NCI-H2227 (cell line): ENCODE measurements at regions not wholly inside any gene's neighbourhood (a gene's known extent, or its start where the extent isn't known, plus 50 kb on each side); places are given as distances from the start of the nearest gene placed in this dataset.
"Not testable (repeated sequence)": the region's sequence is repeated elsewhere in the genome, so short reads cannot be mapped to it uniquely, and the experiment has no call there.

Experiments used
- DNase-seq: peaks from one replicate; lab custom pipeline; 2025; ENCODE audit not compliant: unreplicated experiment; lab: John Stamatoyannopoulos, UW

DNA sequence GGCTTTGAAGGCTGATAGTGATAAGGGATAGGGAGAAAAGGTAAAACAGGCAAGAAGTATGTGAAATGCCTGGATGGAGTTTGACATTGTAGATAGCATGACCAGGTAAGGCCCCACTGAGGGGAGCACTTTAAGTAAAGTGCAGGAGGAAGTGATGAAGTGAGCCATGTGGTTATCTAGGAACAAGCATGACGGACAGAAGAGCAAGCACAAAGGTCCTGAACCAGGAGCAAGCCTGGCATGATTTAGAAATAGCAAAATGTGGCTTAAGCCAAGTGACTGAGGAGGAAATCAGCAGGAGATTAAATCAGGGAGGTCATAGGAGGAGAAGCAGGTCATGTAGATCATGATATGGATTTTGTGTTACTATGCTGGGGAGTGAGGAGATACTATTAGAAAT, 129.2 kb downstream of the GLUL start:
- DNase-seq = no peak

DNA sequence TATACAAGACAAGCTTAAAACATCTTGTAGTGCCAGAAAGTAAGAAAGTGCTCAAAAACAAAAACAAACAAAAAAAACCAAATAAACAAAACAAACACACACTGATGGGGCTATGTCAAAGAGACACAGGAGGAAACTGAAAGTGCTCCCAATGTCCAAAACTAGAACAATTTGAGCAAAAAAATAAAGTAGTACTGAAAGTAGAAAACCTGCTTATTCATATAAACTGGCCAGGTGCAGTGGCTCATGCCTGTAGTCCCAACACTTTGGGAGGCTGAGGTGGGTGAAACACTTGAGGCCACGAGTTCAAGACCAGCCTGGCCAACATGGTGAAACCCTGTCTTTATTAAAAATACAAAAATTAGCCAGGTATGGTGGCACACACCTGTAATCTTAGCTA, 129.9 kb downstream of the GLUL start:
- no peak for DNase-seq

DNA sequence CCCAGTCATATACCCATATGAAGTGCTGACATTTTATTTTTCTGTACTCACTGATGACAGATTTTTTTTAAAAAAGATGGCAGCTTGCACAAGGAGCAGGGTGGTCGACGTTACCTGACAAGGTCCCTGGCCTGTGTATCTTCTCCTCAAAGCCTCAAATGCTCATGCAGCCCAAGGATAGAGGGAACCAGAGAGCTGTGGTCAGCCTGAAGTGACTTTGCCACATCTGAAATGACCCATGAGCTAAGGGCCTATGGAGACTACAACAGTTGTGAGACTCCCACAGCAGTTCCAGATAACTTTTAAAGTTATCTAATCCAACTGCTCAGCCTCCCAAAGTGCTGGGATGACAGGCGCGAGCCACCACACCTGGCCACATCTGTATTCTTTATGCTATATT, 131.1 kb downstream of the GLUL start:
- no peak for DNase-seq

DNA sequence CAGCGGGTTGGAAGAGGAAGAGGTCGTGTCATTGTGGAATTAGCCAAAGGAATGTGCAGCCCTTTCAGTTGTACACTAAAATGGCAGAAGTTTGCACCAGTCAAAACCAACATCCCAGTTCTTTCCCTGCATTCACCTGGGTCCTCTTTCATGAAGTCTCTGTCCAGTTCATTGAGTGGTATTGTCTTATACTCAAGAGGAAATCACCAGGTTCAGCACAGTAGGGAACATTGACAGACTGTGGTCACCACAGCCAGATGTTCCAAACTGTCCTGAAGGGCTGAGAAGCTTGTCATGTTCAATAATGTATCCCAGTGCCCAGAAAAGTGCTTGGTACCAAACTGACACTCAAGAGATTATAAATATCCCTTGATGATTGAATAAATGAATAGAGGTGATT, 131.6 kb downstream of the GLUL start:
- no peak for DNase-seq

DNA sequence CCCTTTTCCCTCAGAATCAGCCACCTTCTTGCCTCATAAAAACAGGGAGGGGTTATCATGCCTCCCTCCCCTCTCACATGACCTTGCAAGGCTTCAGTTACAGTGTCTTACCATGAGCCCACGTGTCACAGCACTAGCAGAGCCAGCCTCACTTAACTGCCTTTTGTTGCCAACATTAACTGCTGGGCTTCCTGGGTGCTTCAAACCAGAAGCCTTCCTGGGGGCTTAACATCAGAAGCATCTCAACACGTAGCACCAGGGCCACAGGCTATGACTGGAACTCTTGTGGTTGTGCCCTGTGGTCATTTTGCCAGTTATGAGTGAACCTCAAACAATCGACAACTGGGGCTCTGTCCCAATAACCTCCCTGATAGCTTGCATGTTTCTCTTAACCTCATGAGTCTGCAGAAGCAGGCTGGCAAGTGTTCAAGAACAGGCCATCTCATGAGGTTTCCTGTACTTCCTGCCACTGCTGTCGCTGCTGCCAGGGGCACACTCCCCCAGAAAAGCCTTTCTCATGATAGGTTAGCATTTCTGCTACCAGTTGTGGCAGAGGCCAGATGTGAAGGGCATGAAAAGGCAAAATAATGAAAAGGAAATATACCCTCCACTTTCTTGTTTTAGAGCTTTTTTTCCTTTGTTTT, 132.2 kb downstream of the GLUL start:
- DNase-seq = no peak

DNA sequence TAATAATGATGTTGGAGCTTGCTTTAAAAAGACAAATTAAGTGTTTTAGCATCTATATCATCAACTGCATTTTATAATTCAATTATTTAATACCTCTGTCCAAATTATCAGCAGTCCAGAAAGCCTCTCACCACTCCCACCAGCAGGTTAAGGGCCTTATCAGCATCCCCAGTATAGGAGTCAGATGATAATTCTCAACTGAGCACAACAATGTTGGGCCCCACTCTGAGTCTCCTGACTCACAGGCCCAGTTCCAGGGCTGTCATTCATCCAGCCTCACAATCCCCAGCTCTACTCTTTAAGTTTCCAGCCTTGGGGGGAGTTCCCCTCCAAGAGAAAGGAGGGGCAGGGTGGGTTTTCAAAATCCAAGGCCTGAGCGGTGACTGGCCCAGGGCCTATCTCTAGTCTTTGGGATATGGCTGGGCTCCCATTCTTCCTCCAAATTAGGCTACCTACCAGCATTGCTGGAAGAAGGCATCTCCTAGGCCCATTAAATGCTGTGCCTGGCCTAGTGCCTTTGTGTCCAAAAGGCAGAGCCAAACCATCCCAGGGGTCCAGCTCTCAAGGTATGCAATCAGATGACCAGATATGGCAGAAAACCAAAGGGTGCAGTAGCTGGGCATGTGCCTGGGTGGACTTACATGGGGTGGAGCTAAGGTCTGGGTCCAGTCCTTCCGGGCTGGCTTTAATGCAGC, 134.1 kb downstream of the GLUL start:
- no peak for DNase-seq

DNA sequence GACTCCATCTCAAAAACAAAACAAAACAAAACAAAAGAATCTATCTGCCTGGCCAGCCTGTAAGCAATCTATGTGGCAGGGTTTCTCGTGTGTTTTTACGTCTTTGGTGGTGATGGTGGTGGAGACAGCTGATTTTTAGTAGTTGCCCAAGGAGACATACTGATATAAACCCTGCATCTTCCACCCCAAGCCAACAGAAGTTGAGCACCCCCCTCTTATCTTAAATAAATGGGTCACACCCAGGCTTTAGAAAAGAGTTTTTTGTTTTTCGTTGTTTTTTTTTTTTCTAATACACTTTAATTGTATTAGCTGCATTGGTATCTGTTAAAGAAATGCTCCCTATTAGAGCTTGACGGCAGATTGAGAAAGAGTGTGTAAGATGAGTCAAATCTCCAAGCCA, 134.7 kb downstream of the GLUL start:
- no peak for DNase-seq

DNA sequence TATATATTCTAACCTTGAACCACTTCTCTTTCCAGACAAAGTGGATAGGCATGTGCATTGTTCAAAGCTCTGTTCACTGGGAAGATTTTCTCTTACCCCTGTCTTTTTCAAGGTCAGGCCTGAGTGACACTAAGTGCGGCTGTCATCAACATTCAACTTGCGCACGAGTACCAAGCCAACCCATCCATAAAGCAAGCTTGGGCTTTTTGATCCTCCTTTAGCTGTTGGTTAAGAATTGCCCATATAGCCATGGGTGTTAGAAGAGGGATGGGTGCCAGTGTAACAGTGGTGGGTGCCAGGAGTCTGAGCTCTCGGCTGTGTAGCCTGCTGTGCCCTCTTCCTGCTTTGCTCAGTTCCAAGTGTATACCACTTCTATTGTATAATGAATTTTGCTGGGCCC, 136.1 kb downstream of the GLUL start:
- no peak for DNase-seq

DNA sequence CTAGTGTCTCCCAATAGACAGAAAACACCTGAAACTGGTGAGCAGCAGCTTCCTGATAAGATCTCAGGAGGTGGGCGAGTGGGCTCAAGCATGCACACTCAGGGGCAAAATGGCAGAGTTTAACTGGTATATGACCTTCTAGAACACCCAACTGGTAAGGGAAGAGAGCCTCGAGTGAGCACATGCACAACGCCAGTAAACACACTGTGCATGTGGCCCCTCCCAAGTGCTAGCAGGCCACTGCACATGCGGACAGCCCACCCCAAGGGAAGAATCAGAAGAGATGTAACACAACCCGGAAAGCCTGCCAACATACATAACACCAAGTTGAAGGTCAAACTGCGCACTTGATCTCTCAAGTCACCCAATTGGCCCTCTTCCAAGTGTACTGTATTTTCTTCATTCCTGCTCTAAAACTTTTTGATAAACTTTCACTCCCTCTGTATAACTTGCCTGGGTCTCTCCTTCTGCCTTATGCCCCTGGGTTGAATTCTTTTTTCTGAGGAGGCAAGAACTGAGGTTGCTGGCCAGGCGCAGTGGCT, 138.2 kb downstream of the GLUL start:
- no peak for DNase-seq

DNA sequence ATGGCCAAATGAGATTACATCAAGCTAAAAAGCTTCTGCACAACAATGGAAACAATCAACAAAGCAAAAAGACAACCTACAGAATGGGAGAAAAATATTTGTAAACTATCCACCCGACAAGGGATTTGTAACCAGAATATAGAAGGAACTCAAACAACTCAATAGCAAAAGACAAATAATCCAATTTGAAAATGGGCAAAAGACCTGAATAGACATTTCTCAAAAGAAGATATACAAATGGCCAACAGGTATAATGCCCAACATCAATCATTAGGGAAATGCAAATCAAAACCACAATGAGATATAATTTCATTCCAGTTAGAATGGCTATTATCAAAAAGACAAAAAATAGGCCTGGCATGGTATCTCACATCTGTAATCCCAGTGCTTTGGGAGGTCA, 140.0 kb downstream of the GLUL start:
- DNase-seq = no peak

DNA sequence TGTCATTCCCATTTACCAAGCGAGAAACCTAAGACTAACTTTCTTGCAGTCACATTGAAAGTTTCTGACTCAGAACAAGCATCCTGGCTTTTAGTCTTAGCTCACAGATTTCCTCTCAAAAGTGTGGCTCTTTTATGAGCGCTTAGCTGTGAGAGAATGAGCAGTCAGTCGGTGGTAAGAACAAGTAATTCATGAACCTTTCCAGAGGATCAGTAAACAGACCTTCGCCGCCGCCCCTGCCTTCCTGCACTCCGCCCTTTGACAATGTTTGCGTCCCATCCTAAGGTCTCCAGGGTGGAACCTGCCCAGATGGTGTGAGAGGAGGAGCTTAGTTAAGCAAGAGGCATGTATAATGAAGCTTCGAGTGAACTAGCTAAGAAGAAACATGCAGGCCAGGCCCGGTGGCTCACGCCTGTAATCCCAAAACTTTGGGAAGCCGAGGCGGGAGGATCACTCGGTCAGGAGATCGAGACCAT, 142.4 kb downstream of the GLUL start:
- no peak for DNase-seq

DNA sequence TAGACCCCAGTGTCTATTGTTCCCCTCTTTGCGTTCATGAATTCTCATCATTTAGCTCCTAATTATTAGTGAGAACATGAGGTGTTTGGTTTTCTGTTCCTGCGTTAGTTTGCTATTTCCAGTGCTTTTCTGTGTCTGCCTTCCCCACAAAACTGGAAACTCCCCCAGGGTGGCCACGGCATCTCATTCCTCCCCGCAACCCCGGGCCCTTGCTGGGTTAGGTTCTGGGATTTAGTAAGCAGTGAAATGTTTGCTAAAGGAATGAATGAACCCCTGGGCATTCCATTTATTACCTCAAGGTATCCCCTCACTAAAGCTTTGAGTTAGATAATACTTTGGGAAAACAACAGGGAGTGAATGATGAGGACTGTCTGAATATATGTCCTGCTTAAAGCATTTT, 142.9 kb downstream of the GLUL start:
- no peak for DNase-seq

DNA sequence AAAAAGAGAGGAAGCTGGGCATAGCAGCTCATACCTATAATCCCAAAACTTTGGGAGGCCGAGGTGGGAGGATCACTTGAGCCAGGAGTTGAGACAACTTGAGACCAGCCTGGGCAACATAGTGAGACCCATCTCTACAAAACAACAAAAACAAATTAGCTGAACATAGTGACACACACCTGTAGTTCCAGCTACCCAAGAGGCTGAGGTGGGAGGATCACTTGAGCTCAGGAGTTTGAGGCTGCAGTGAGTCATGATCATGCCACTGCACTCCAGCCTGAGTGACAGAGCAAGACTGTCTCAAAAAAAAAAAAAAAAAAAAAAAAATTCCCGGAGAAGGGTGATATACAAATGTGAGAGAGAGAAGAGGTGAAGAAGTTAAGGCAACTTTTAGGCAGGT, 143.8 kb downstream of the GLUL start:
- not testable (repeated sequence) for DNase-seq

DNA sequence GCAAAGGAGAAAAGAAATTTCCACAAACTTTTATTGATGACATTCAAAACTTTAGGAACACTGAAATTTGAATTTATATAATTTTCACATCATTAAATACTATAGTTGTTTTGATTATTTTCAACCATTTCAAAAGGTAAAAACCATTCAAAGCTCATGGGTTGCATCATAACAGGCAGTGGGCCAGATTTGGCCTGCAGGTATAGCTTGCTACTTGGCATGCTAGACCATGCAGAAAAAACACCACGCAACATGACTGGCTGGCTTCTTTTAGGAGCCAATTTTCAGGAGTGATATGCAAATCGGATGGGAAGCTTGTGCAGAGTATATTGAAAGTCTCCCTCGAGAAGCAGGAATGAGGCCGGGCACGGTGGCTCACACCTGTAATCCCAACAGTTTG, 144.8 kb downstream of the GLUL start:
- DNase-seq = no peak

DNA sequence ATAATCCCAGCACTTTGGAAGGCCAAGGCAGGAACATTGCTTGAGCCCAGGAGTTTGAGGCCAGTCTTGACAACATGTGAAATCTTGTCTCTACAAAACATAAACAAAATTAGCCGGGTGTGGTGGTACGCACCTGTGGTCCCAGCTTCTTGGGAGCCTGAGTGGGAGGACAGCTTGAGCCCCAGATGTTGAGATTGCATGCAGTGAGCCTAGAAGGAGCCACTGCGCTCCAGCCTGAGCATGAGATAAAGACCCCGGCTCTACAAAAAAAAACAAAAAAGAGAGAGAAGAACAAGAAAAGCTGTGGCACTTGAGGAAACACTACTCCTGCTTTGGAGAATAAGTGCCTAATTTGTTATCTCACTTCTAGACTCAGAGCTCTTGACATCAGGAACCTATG, 146.6 kb downstream of the GLUL start:
- DNase-seq = no peak

DNA sequence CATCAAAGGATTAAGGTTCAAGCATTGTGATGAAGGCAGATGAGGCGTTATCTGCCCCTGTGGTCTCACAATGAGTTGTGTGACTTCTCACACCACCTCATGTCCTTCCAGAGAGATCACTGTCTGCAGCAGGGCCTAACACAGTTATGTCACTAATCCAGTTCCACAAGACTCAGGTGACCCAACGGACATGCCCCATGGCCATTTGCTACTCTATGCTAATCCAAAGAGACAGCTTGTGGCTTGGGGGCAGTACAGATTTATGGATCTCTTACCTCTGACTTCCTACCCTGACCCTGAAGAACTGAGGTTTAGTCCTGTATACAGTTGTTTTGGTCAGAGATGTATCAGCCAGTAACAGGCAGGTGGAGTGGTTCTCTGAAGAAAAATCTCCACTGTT, 147.1 kb downstream of the GLUL start:
- DNase-seq = no peak

DNA sequence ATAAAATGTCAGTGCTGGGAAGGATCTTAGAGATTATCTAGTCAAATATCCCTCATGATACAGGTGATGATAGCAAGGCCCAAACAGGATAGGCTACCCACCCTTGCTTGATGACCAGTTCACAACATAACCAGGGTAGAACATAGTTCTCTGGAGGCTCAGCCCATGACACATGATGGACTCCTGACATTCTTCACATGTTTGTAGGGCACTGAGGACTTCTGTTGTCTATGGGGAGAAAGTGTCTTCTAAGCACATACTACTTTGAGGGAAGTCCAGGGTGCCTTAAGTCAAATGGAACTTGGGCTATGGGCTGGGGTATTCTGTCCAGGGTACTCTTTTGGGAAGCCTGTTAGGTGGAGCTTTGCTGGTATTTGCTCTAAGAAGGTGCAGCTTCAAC, 148.9 kb downstream of the GLUL start:
- DNase-seq = no peak

DNA sequence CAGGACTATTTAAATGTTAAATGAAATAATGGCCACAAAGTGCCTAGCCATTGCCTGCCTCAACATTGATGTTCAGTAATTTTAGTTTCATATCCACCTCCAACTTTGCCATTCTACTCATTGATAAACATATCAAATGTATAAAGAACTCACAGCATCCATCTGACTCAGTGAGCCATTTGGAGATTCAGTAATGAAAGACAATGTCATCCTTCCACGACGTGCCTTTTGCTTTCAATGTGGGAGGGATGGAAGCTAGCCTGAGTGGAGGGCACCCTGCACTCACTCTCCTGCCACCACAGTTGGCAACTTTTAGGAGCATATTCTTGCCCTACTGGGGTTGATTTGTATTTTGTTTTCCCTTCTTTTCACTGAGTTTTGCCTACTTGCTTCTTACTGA, 151.5 kb downstream of the GLUL start:
- no peak for DNase-seq

DNA sequence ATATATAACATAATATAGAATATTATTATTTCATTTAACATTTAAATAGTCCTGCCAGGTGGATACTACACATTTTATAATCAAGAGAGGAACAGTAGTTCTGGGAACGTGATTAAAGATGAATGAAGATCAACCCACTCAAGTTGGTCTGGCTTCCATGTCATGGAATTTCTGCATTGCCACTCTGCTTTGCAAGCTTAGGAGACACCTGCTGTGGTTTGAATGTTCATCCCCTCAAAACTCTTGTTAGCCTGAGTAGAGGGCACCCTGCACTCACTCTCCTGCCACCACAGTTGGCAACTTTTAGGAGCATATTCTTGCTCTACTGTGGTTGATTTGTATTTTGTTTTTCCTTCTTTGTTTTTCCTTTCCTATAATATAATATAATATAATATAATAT, 153.2 kb downstream of the GLUL start:
- no peak for DNase-seq

DNA sequence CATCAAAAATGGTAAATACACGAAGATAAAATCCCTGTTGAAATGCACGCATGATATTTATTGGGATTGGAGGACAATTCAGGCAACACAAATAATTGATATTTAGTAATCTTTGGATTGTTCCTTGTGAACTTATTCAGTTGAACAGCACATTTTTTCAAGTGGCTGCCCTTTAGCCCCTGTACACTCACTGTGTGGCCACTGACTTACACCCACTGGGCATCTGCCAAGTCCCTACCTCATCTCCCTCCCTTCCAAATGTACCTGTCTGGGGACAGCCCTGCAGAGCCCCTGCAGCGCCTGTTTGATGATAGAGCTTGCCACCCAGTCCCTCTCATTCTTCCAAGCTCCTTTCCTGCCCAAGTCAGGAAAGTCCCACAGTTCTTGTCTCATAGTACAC, 154.3 kb downstream of the GLUL start:
- no peak for DNase-seq

DNA sequence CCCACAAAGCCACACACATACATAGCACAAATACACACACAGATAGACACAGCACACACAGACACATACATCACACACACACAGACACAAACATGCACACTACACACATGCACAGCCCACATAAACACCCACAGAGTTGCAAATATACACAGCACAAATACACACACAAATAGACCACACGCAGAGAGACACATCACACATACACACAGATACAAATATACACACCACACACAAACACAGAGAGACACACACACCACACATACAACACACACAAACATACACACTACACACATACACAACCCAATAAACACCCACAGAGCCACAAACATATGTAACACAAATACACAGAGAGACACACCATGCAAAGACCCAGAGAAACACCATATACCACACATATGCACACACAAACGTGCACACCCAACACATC, 154.9 kb downstream of the GLUL start:
- DNase-seq = no peak

DNA sequence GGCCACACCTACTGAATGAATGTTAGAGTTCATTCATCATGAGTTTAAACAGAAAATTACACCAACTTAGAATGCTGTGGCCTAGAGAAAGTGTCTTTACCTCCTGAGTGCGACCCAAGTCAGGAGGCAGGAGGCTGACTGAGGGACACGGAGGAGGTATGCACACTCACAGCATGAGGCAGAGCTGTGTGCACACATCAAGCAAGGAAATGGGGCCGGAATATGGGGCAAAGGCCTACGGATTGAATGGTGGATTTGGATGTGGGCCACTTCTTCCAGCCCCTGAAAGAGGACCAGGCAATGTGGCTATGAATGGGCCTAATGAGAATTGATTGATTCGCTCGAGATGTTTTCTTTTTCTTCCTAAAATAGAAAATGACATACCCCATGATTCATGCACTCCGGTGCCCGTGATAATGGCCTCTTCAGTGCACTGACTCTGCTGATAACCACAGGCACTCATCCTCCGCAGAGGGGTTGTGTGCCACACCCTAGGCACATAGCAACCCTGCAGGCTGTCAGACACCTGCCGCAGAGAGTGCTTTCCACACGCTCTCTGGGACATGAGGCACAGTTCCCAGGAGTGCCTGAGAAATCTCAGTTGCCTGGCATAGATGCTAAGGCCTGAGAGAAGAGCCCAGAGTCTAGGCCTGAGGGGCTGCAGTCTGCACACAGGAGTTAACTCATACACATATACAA, 155.5 kb downstream of the GLUL start:
- DNase-seq = peak; percentile 67
